HepG2 (cell line): ENCODE measurements at regions not wholly inside any gene's neighbourhood (a gene's known extent, or its start where the extent isn't known, plus 50 kb on each side); places are given as distances from the start of the nearest gene placed in this dataset.

Experiments
- ATAC-seq: fragments of 200-7000 bp; cut with Tn5 transposase; 3 replicates; pipeline ENCODE4 v1.9.1; 2020; ENCODE audit warnings: mild to moderate bottlenecking, moderate library complexity
- BruUV-seq: library from RNA; stranded (reverse); fragments of 400-500 nt; replicated peaks from 2 replicates; lab custom pipeline; 2021; lab: Mats Ljungman, UMichigan
- CTCF ChIA-PET: fragments of 300-600 bp; formaldehyde crosslinking; extraction: SDS; loops from one replicate; lab custom pipeline; 2021; ENCODE audit warnings: low total read pairs, inconsistent platforms, low intra/inter-chr PET ratio; lab: Yijun Ruan, JAX
- POLR2A ChIA-PET: fragments of 350-600 bp; sonication (Branson Sonifier 250); formaldehyde crosslinking; loops from one replicate; lab custom pipeline; 2020; ENCODE audit warnings: antibody characterized with exemption, inconsistent platforms; lab: Yijun Ruan, JAX
- DNase-seq: peaks from one replicate; pipeline ENCODE4 v3.0.0-alpha.2; 2015; ENCODE audit warnings: low spot score
- FAIRE-seq: peaks from 3 replicates; lab custom pipeline; 2011; peaks lifted over from hg19 to GRCh38; lab: Jason Lieb, UNC
- H2AFZ ChIP-seq: one replicate; pipeline ENCODE4 v1.6.1; 2011; ENCODE audit warnings: low read length, inconsistent platforms
- H3K27ac ChIP-seq: fragments of 300-600 bp; 3 replicates; pipeline ENCODE4 v1.8.0; 2011; ENCODE audit warnings: mixed run types, mild to moderate bottlenecking, mixed read lengths, low read length, inconsistent platforms; ENCODE audit not compliant: insufficient read depth; ENCODE audit errors: extremely low read length
- H3K27me3 ChIP-seq, 2 experiments: fragments of 200-600 bp in 1 of 2; 2 replicates in 1 of 2; 3 replicates in 1 of 2; pipeline versions ENCODE4 v1.6.0 to v1.8.0; 2011; ENCODE audit warnings: low read length in 2 of 2, mild to moderate bottlenecking in 2 of 2, moderate library complexity in 2 of 2, inconsistent platforms in 1 of 2; ENCODE audit not compliant: insufficient read depth in 2 of 2, control insufficient read depth in 1 of 2
- H3K36me3 ChIP-seq, 2 experiments: fragments of 200-600 bp in 1 of 2; replicated peaks in 1 of 2; 2 replicates in 1 of 2; 3 replicates in 1 of 2; pipeline versions ENCODE4 v1.5.1 to v1.8.0; 2011; ENCODE audit warnings: low read length in 2 of 2, inconsistent platforms in 1 of 2; ENCODE audit not compliant: insufficient read depth in 2 of 2, control insufficient read depth in 1 of 2
- H3K4me1 ChIP-seq: 2 replicates; pipeline ENCODE4 v1.5.1; 2012; ENCODE audit warnings: low read length, inconsistent platforms; ENCODE audit not compliant: insufficient read depth
- H3K4me2 ChIP-seq: 2 replicates; pipeline ENCODE4 v1.6.0; 2011; ENCODE audit warnings: low read depth, low read length, inconsistent platforms
- H3K4me3 ChIP-seq, 3 experiments: fragments of 200-600 bp in 1 of 3; sonication (generic), shearing (Covaris generic) in 1 of 3; replicated peaks in 1 of 3; 2 replicates each; pipeline ENCODE4 v1.5.1; 2011 to 2016; ENCODE audit warnings: low read length in 3 of 3, inconsistent platforms in 2 of 3, low read depth in 2 of 3, mild to moderate bottlenecking in 2 of 3, control low read depth in 1 of 3, mixed read lengths in 1 of 3; ENCODE audit not compliant: insufficient read depth in 1 of 3
- H3K79me2 ChIP-seq: one replicate; pipeline ENCODE4 v1.6.1; 2011; ENCODE audit warnings: low read length, inconsistent platforms; ENCODE audit not compliant: insufficient read depth
- H3K9ac ChIP-seq: 2 replicates; pipeline ENCODE4 v1.6.0; 2011; ENCODE audit warnings: mild to moderate bottlenecking, low read depth, low read length, inconsistent platforms; ENCODE audit not compliant: insufficient read depth
- H3K9me3 ChIP-seq: 2 replicates; pipeline ENCODE4 v1.5.1; 2012; ENCODE audit warnings: mild to moderate bottlenecking, low read length
- H4K20me1 ChIP-seq: 2 replicates; pipeline ENCODE4 v1.6.0; 2011; ENCODE audit warnings: inconsistent platforms, mild to moderate bottlenecking, low read length, moderate library complexity; ENCODE audit not compliant: insufficient read depth
- ATF2 ChIP-seq: sonication (generic); formaldehyde crosslinking; IDR thresholded peaks from 2 replicates; pipeline ENCODE4 v1.4.0; 2020; ENCODE audit warnings: missing genetic modification reagents
- GPBP1L1 ChIP-seq: sonication (generic); formaldehyde crosslinking; IDR thresholded peaks from 2 replicates; pipeline ENCODE4 v1.5.0; 2020; ENCODE audit warnings: mild to moderate bottlenecking, missing genetic modification reagents
- ISL2 ChIP-seq: sonication (generic); formaldehyde crosslinking; IDR thresholded peaks from 2 replicates; pipeline ENCODE4 v1.5.0; 2020; ENCODE audit warnings: missing genetic modification reagents
- LCORL ChIP-seq, 2 experiments: fragments of 450-650 bp in 1 of 2; sonication (generic) in 1 of 2; formaldehyde crosslinking in 1 of 2; IDR thresholded peaks; 2 replicates each; pipeline versions ENCODE4 v1.5.0 to v1.6.1; 2017 to 2020; ENCODE audit warnings: antibody characterized with exemption in 1 of 2, missing genetic modification reagents in 1 of 2
- PRMT3 ChIP-seq: sonication (generic); formaldehyde crosslinking; IDR thresholded peaks from 2 replicates; pipeline ENCODE4 v1.8.1; 2022; ENCODE audit warnings: low read depth, mild to moderate bottlenecking, moderate library complexity, missing genetic modification reagents, borderline replicate concordance
- RBM22 ChIP-seq: fragments of 200-400 bp; formaldehyde crosslinking; optimal IDR thresholded peaks from 2 replicates; pipeline ENCODE3; 2017; ENCODE audit warnings: mild to moderate bottlenecking, low read length, moderate library complexity
- RCOR2 ChIP-seq: IDR thresholded peaks from 2 replicates; pipeline ENCODE4 v1.6.1; 2016; ENCODE audit warnings: missing biosample characterization, missing genetic modification reagents
- ZBTB40 ChIP-seq, 2 experiments: fragments of 450-650 bp in 1 of 2; sonication (generic) in 1 of 2; formaldehyde crosslinking in 1 of 2; IDR thresholded peaks; 2 replicates each; pipeline versions ENCODE4 v1.6.1 to v1.8.0; 2016 to 2022; ENCODE audit warnings: antibody characterized with exemption in 1 of 2, mild to moderate bottlenecking in 1 of 2, missing genetic modification reagents in 1 of 2
- ZBTB43 ChIP-seq: sonication (generic); formaldehyde crosslinking; conservative IDR thresholded peaks from 2 replicates; pipeline ENCODE4 v1.4.0; 2020; ENCODE audit warnings: missing genetic modification reagents
- ZFAT ChIP-seq: sonication (generic); formaldehyde crosslinking; conservative IDR thresholded peaks from 2 replicates; pipeline ENCODE4 v1.8.1; 2023; ENCODE audit warnings: missing genetic modification reagents, inconsistent platforms
- ZNF570 ChIP-seq: sonication (generic); formaldehyde crosslinking; IDR thresholded peaks from 2 replicates; pipeline ENCODE4 v1.4.0; 2020; ENCODE audit warnings: mild to moderate bottlenecking, missing genetic modification reagents, borderline replicate concordance
- ZNF652 ChIP-seq: IDR thresholded peaks from 2 replicates; pipeline ENCODE4 v1.6.1; 2016; ENCODE audit warnings: low read depth, borderline replicate concordance
- in situ Hi-C: cut with HindIII; loops from 2 replicates; pipeline ENCODE4 v1.10.0; 2017; ENCODE audit warnings: low pct_unique_long_range_greater_than_20kb; ENCODE audit not compliant: extremely low pct_ligation_motif_present
- intact Hi-C: fragments of 100-400 bp; cut with micrococcal nuclease; formaldehyde crosslinking; loops from one replicate; pipeline ENCODE4 v1.10.0; 2022; ENCODE audit not compliant: unreplicated experiment

- Histone ChIP-seq H3K79me2 (no peaks in the 10 kb centered on the region), H3K4me2 (no peak overlapping the region), H4K20me1 (no peaks in the 10 kb centered on the region), H3K4me1 (no peaks in the 10 kb centered on the region), H3K36me3 (no peaks in the 10 kb centered on the region), H2AFZ (no peak overlapping the region), H3K9me3 (peaks cover 58% of the 10 kb centered on the region), H3K4me3 (no peak overlapping the region), H3K27me3 (no peaks in the 10 kb centered on the region), H3K27ac (no peak overlapping the region), H3K9ac (no peak overlapping the region)
- DNase-seq = no peak
- no peak for FAIRE-seq
- no peak for ATAC-seq
- no TSS peak for BruUV-seq
- POLR2A ChIA-PET = no interaction called here
- in situ Hi-C loops (no loop called here), intact Hi-C loops (no loop called here)
- CTCF ChIA-PET = no interaction called here
- no peak for TF ChIP-seq ZNF652 (CRISPR knock-in tag)
- no peak for TF ChIP-seq ZFAT (CRISPR knock-in tag)
- TF ChIP-seq ZNF570 (CRISPR knock-in tag) = no peak
- no peak for TF ChIP-seq ISL2 (CRISPR knock-in tag)
- no peak for TF ChIP-seq RBM22
- no peak for TF ChIP-seq GPBP1L1
- no peak for TF ChIP-seq RCOR2 (CRISPR knock-in tag)
- no peak for TF ChIP-seq PRMT3 (CRISPR knock-in tag)
- TF ChIP-seq ZBTB43 = no peak
- TF ChIP-seq ATF2 = no peak
- TF ChIP-seq LCORL (IDR thresholded peaks at IDR 0.05) = no peak
- TF ChIP-seq LCORL (CRISPR knock-in tag; IDR thresholded peaks at IDR 0.05) = no peak
- TF ChIP-seq ZBTB40 (IDR thresholded peaks at IDR 0.05) = no peak
- no peak for TF ChIP-seq ZBTB40 (CRISPR knock-in tag; IDR thresholded peaks at IDR 0.05)
Measured at GRCh38 chr14:29236401-29236800, 469.8 kb downstream of the FOXG1 start.
